Prostate gland (tissue), 2 donors: ENCODE measurements at regions not wholly inside any gene's neighbourhood (a gene's known extent, or its start where the extent isn't known, plus 50 kb on each side); places are given as distances from the start of the nearest gene placed in this dataset.

Source experiments
- CTCF ChIP-seq, 4 experiments: fragments of 200-600 bp in 2 of 4; fragments of 450-650 bp in 2 of 4; sonication (generic) in 2 of 4; IDR thresholded peaks; 1 replicate in 3 of 4; 2 replicates in 1 of 4; pipeline ENCODE4 v1.5.1; 2016 to 2019; ENCODE audit warnings: antibody characterized with exemption in 4 of 4, mild to moderate bottlenecking in 2 of 4, moderate library complexity in 2 of 4
- POLR2A ChIP-seq: fragments of 450-650 bp; IDR thresholded peaks from one replicate; pipeline ENCODE4 v1.6.1; 2016; ENCODE audit warnings: antibody characterized with exemption, mild to moderate bottlenecking

DNA sequence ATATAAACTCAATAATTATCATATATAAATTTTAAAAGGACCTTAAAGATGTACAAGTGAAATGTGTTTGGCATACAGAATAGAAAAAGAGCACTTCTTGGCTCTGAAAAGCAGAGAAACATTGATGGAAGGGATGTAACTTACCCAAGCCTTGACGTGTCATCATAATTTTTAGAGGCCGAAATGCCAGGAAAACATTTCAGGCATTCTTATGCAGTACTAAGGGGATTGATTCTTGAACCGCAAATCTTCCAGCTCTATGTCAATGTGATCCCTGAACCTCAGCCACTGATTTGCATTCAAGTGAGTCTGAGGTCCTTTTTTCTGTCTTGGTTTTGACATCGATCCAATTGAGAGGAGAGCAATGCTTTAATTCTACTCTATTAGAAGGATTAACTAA lies 97.8 kb downstream of the CLDN1 start:
- TF ChIP-seq POLR2A: no peak
- TF ChIP-seq CTCF (IDR thresholded peaks at IDR 0.05): no peak
